Pulmonary artery endothelial cell (primary cell): ENCODE measurements at regions not wholly inside any gene's neighbourhood (a gene's known extent, or its start where the extent isn't known, plus 50 kb on each side); places are given as distances from the start of the nearest gene placed in this dataset.

Source experiments
- DNase-seq: peaks from one replicate; pipeline ENCODE4 v3.0.0-alpha.2; 2011; ENCODE audit warnings: low read depth, low spot score

- DNase-seq, result no peak
Observed at GRCh38 chr2:74759986-74760385, 73.9 kb upstream of the HK2 start.

- DNase-seq, result no peak
Observed at GRCh38 chr2:74760875-74761630, 72.9 kb upstream of the HK2 start.

- no peak for DNase-seq
Observed at GRCh38 chr2:74762789-74763188, 71.1 kb upstream of the HK2 start.

GRCh38 chr2:74763962-74764428 lies 69.9 kb upstream of the HK2 start:
- no peak for DNase-seq

- DNase-seq, result peak; percentile 53
Observed at GRCh38 chr2:74764429-74765272, 69.3 kb upstream of the HK2 start.

- DNase-seq, result no peak
Observed at GRCh38 chr2:74766780-74767179, 67.1 kb upstream of the HK2 start.

GRCh38 chr2:74767618-74768017 lies 66.3 kb upstream of the HK2 start:
- DNase-seq, result no peak

- DNase-seq, result no peak
Observed at GRCh38 chr2:74768401-74768914, 65.5 kb upstream of the HK2 start.

GRCh38 chr2:74772046-74772445 lies 61.9 kb upstream of the HK2 start:
- DNase-seq, result no peak

- no peak for DNase-seq
Observed at GRCh38 chr2:74777161-74777900, 56.6 kb upstream of the HK2 start.

GRCh38 chr2:74778381-74779264 lies 55.3 kb upstream of the HK2 start:
- no peak for DNase-seq

- no peak for DNase-seq
Observed at GRCh38 chr2:74779265-74779558, 54.7 kb upstream of the HK2 start.

GRCh38 chr2:74779587-74780135 lies 54.3 kb upstream of the HK2 start:
- DNase-seq, result no peak
